ENCODE measurements at regions not wholly inside any gene's neighbourhood (a gene's known extent, or its start where the extent isn't known, plus 50 kb on each side); places are given as distances from the start of the nearest gene placed in this dataset.
A peak's percentile ranks its signal among the peaks of the same experiment; 100 is the strongest.

DNA sequence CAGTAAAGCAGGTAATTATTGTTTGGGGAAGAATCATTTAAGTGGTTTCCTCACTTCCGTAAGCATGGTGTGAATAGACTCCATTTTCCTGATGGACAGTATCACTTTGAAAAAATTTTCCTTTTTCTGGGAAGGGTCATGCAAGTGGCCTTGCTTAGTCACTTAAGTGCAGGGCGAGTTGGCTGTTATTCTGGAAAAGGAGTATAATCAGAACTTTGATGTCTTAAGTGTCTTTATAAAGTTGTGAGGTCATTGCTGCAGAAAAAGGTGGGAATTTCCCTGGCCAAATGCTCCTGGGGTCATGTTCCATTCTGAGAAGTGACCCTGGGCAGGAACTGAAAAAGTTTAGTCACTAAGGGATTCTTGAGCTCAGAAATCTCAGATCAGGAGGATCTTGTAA lies 146.1 kb upstream of the OTUD4 start:
- TF ChIP-seq, protein P1, sequence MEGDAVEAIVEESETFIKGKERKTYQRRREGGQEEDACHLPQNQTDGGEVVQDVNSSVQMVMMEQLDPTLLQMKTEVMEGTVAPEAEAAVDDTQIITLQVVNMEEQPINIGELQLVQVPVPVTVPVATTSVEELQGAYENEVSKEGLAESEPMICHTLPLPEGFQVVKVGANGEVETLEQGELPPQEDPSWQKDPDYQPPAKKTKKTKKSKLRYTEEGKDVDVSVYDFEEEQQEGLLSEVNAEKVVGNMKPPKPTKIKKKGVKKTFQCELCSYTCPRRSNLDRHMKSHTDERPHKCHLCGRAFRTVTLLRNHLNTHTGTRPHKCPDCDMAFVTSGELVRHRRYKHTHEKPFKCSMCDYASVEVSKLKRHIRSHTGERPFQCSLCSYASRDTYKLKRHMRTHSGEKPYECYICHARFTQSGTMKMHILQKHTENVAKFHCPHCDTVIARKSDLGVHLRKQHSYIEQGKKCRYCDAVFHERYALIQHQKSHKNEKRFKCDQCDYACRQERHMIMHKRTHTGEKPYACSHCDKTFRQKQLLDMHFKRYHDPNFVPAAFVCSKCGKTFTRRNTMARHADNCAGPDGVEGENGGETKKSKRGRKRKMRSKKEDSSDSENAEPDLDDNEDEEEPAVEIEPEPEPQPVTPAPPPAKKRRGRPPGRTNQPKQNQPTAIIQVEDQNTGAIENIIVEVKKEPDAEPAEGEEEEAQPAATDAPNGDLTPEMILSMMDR (IDR thresholded peaks at IDR 0.05), result no peak
- no peak for TF ChIP-seq EP300 (IDR thresholded peaks at IDR 0.05)
- no peak for TF ChIP-seq POLR2AphosphoS5 (IDR thresholded peaks at IDR 0.05)
- no peak for TF ChIP-seq POLR2A (IDR thresholded peaks at IDR 0.05)
- no peak overlapping the region for H3K27ac ChIP-seq
- H3K4me3 ChIP-seq, result no peak overlapping the region
- 66 to 76% (median 72%) methylated on average over 2 of the region's 2 CpGs for WGBS, 5 donors
- no peaks in the 10 kb centered on the region for H3K27me3 ChIP-seq
- H3K36me3 ChIP-seq, result no peaks in the 10 kb centered on the region
- H3K4me1 ChIP-seq, result no peaks in the 10 kb centered on the region
- DNase-seq, result no peak
- no peaks in the 10 kb centered on the region for H3K9me3 ChIP-seq
- intact Hi-C loops (cut with DNase I; ENCODE audit: low total_unique reads), result no loop called here

- H3K4me3 ChIP-seq, result no peak overlapping the region
- intact Hi-C loops (cut with DNase I; ENCODE audit: low total_unique reads), result no loop called here
- H3K27ac ChIP-seq, result no peak overlapping the region
- H3K9me3 ChIP-seq, result no peaks in the 10 kb centered on the region
- no peaks in the 10 kb centered on the region for H3K27me3 ChIP-seq
- H3K36me3 ChIP-seq, result no peaks in the 10 kb centered on the region
- no peaks in the 10 kb centered on the region for H3K4me1 ChIP-seq
- TF ChIP-seq POLR2AphosphoS5 (IDR thresholded peaks at IDR 0.05) (no peak), EP300 (IDR thresholded peaks at IDR 0.05) (no peak), POLR2A (IDR thresholded peaks at IDR 0.05) (no peak)
- TF ChIP-seq, protein P1 (IDR thresholded peaks at IDR 0.05), result no peak
- no peak for DNase-seq
- 77 to 87% (median 81%) methylated on average over 8 of the region's 8 CpGs for WGBS, 5 donors
Measured at GRCh38 chr4:145324161-145324560, 143.8 kb upstream of the OTUD4 start.

DNA sequence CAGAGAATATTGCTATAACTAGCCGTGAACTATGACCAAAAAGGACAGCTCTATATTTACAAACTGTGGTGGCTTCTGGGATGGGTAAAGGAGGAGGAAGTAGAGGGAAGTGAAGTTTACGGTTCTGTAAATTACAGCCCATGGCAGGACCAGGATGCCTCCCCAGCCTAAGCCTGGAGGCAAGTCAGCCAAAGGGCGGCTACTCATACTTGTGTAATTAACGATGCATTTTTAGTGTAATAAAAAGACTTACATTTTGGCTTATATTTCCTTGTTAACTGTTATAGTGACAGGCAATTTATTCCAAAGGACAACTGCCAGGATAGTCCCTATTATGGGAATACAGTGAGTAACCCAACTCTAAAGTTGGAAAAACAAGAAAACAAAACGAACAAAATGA lies 139.9 kb upstream of the OTUD4 start:
- H3K27ac ChIP-seq, result no peak overlapping the region
- H3K36me3 ChIP-seq, result no peaks in the 10 kb centered on the region
- H3K9me3 ChIP-seq, result no peaks in the 10 kb centered on the region
- DNase-seq, result peak in 1 of 2 donors; percentile 29
- TF ChIP-seq EP300 (IDR thresholded peaks at IDR 0.05) (no peak), POLR2A (IDR thresholded peaks at IDR 0.05) (no peak), POLR2AphosphoS5 (IDR thresholded peaks at IDR 0.05) (no peak)
- TF ChIP-seq, protein P1 (IDR thresholded peaks at IDR 0.05), result no peak
- no peaks in the 10 kb centered on the region for H3K27me3 ChIP-seq
- WGBS, 5 donors, result 59 to 76% (median 64%) methylated on average over 5 of the region's 5 CpGs
- intact Hi-C loops (cut with DNase I; ENCODE audit: low total_unique reads), result no loop called here
- H3K4me1 ChIP-seq, result no peaks in the 10 kb centered on the region
- H3K4me3 ChIP-seq, result no peak overlapping the region

DNA sequence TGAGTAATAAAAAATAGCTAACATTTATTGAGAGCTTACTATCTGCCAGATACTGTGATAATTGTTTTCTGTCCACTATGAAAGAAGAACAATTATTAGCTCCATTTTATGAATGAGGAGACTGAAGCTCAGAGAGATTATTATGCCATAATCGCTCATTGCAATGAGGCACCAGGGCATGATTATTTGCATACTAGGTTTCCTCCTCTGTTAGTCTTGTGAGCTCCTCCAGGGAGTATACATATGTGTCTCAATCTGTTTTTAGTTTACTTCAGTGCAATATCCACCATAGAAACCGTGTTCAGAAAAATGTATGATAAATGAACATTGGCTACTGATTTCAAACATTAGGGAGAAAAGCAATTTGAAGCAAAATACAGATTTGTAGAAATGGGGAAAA lies 139.4 kb upstream of the OTUD4 start:
- H3K4me3 ChIP-seq, result no peak overlapping the region
- intact Hi-C loops (cut with DNase I; ENCODE audit: low total_unique reads), result no loop called here
- no peaks in the 10 kb centered on the region for H3K4me1 ChIP-seq
- no peak for DNase-seq
- TF ChIP-seq POLR2A (IDR thresholded peaks at IDR 0.05), result no peak
- no peak for TF ChIP-seq POLR2AphosphoS5 (IDR thresholded peaks at IDR 0.05)
- TF ChIP-seq EP300 (IDR thresholded peaks at IDR 0.05), result no peak
- TF ChIP-seq, protein P1 (IDR thresholded peaks at IDR 0.05), result no peak
- H3K27ac ChIP-seq, result no peak overlapping the region
- 60 to 72% (median 66%) methylated on average over 2 of the region's 2 CpGs for WGBS, 5 donors
- H3K27me3 ChIP-seq, result no peaks in the 10 kb centered on the region
- H3K36me3 ChIP-seq, result no peaks in the 10 kb centered on the region
- no peaks in the 10 kb centered on the region for H3K9me3 ChIP-seq

Data from stomach (tissue), 8 donors.